ENCODE measurements at regions not wholly inside any gene's neighbourhood (a gene's known extent, or its start where the extent isn't known, plus 50 kb on each side); places are given as distances from the start of the nearest gene placed in this dataset.

GRCh38 chr11:27839226-27839913 lies 139.1 kb upstream of the BDNF start:
- Mint-ChIP-seq H3K4me3 (no peak overlapping the region), H3K4me1 (ENCODE audit: low read depth) (peaks cover 20% of the 10 kb centered on the region), H3K9me3 (peaks cover 12% of the 10 kb centered on the region), H3K36me3 (ENCODE audit: low read depth) (peaks cover 8% of the 10 kb centered on the region; the same call in 1 of the 2 replicates), H3K27me3 (ENCODE audit: insufficient read depth) (no peaks in the 10 kb centered on the region), H3K27ac (peak overlapping the region; percentile 70)
- peak; percentile 78 for TF ChIP-seq CTCF (IDR thresholded peaks at IDR 0.05)
- peak; percentile 11 for DNase-seq

- no peaks in the 10 kb centered on the region for H3K27me3 Mint-ChIP-seq (ENCODE audit: insufficient read depth)
- no peak overlapping the region for H3K27ac Mint-ChIP-seq
- no peak overlapping the region for H3K4me3 Mint-ChIP-seq
- H3K9me3 Mint-ChIP-seq = peaks cover 11% of the 10 kb centered on the region
- DNase-seq = no peak
- peaks cover 20% of the 10 kb centered on the region for H3K4me1 Mint-ChIP-seq (ENCODE audit: low read depth)
- no peak for TF ChIP-seq CTCF (IDR thresholded peaks at IDR 0.05)
- peaks cover 8% of the 10 kb centered on the region; the same call in 1 of the 2 replicates for H3K36me3 Mint-ChIP-seq (ENCODE audit: low read depth)
Observed at GRCh38 chr11:27838674-27839073, 138.4 kb upstream of the BDNF start.

- peaks cover 20% of the 10 kb centered on the region for H3K4me1 Mint-ChIP-seq (ENCODE audit: low read depth)
- no peaks in the 10 kb centered on the region for H3K27me3 Mint-ChIP-seq (ENCODE audit: insufficient read depth)
- no peak overlapping the region for H3K27ac Mint-ChIP-seq
- peaks cover 4% of the 10 kb centered on the region; the same call in 1 of the 2 replicates for H3K9me3 Mint-ChIP-seq
- no peak for TF ChIP-seq CTCF (IDR thresholded peaks at IDR 0.05)
- no peak overlapping the region for H3K4me3 Mint-ChIP-seq
- peaks cover 2% of the 10 kb centered on the region; the same call in 1 of the 2 replicates for H3K36me3 Mint-ChIP-seq (ENCODE audit: low read depth)
- no peak for DNase-seq
Observed at GRCh38 chr11:27837895-27838563, 137.8 kb upstream of the BDNF start.

GRCh38 chr11:27830206-27830605 lies 130.0 kb upstream of the BDNF start:
- Mint-ChIP-seq H3K9me3 (no peaks in the 10 kb centered on the region; the same call in 1 of the 2 replicates), H3K27ac (no peak overlapping the region), H3K27me3 (ENCODE audit: insufficient read depth) (no peaks in the 10 kb centered on the region), H3K36me3 (ENCODE audit: low read depth) (peaks cover 6% of the 10 kb centered on the region; the same call in 1 of the 2 replicates), H3K4me1 (ENCODE audit: low read depth) (peaks cover 8% of the 10 kb centered on the region; the same call in 1 of the 2 replicates), H3K4me3 (no peak overlapping the region)
- TF ChIP-seq CTCF (IDR thresholded peaks at IDR 0.05) = no peak
- DNase-seq = no peak

- peaks cover 39% of the 10 kb centered on the region for H3K4me1 Mint-ChIP-seq (ENCODE audit: low read depth)
- DNase-seq = peak; percentile 13
- H3K27ac Mint-ChIP-seq = no peak overlapping the region
- no peaks in the 10 kb centered on the region for H3K36me3 Mint-ChIP-seq (ENCODE audit: low read depth)
- no peaks in the 10 kb centered on the region for H3K9me3 Mint-ChIP-seq
- no peak for TF ChIP-seq CTCF (IDR thresholded peaks at IDR 0.05)
- no peaks in the 10 kb centered on the region; the same call in 1 of the 2 replicates for H3K27me3 Mint-ChIP-seq (ENCODE audit: insufficient read depth)
- H3K4me3 Mint-ChIP-seq = no peak overlapping the region
Observed at GRCh38 chr11:27820249-27820648, 120.0 kb upstream of the BDNF start.

All from HFFc6 (cell line).